HepG2 (cell line): ENCODE measurements at regions not wholly inside any gene's neighbourhood (a gene's known extent, or its start where the extent isn't known, plus 50 kb on each side); places are given as distances from the start of the nearest gene placed in this dataset.

Source experiments
- ELF3 ChIP-seq: IDR thresholded peaks from 2 replicates; pipeline ENCODE4 v1.6.1; 2016; ENCODE audit warnings: missing genetic modification reagents, missing compliant biosample characterization
- FOXJ3 ChIP-seq: sonication (generic); formaldehyde crosslinking; IDR thresholded peaks from 2 replicates; pipeline ENCODE4 v1.4.0; 2020; ENCODE audit warnings: missing genetic modification reagents, mild to moderate bottlenecking, borderline replicate concordance
- GTF2F1 ChIP-seq: fragments of 150-350 bp; IDR thresholded peaks from 2 replicates; pipeline ENCODE4 v1.6.1; 2014; ENCODE audit warnings: low read length
- KLF11 ChIP-seq: IDR thresholded peaks from 2 replicates; pipeline ENCODE4 v1.6.1; 2016; ENCODE audit warnings: missing compliant biosample characterization
- KMT2B ChIP-seq: IDR thresholded peaks from 2 replicates; pipeline ENCODE4 v1.6.1; 2016; ENCODE audit warnings: missing genetic modification reagents, missing compliant biosample characterization
- MED8 ChIP-seq: sonication (generic); formaldehyde crosslinking; IDR thresholded peaks from 2 replicates; pipeline ENCODE4 v1.8.1; 2023; ENCODE audit warnings: mild to moderate bottlenecking, missing genetic modification reagents; ENCODE audit not compliant: insufficient replicate concordance
- NFYB ChIP-seq: sonication (generic); formaldehyde crosslinking; IDR thresholded peaks from 2 replicates; pipeline ENCODE4 v1.4.0; 2020; ENCODE audit warnings: missing genetic modification reagents
- NKX3-1 ChIP-seq: sonication (generic); formaldehyde crosslinking; IDR thresholded peaks from 2 replicates; pipeline ENCODE4 v1.5.0; 2020; ENCODE audit warnings: missing genetic modification reagents
- SAP130 ChIP-seq: IDR thresholded peaks from 2 replicates; pipeline ENCODE4 v1.6.1; 2016; ENCODE audit warnings: low read depth
- SATB2 ChIP-seq: sonication (generic); formaldehyde crosslinking; IDR thresholded peaks from 2 replicates; pipeline ENCODE4 v1.5.0; 2020; ENCODE audit warnings: missing genetic modification reagents
- ZKSCAN8 ChIP-seq: IDR thresholded peaks from 2 replicates; pipeline ENCODE4 v1.6.1; 2016; ENCODE audit warnings: borderline replicate concordance, missing genetic modification reagents, missing compliant biosample characterization
- ZNF121 ChIP-seq: sonication (generic); formaldehyde crosslinking; IDR thresholded peaks from 2 replicates; pipeline ENCODE4 v1.5.0; 2020; ENCODE audit warnings: mild to moderate bottlenecking, missing genetic modification reagents
- ZNF747 ChIP-seq: sonication (generic); formaldehyde crosslinking; IDR thresholded peaks from 2 replicates; pipeline ENCODE4 v1.8.1; 2023; ENCODE audit warnings: missing genetic modification reagents, mild to moderate bottlenecking, borderline replicate concordance
- ZNF780A ChIP-seq: sonication (generic); formaldehyde crosslinking; IDR thresholded peaks from 2 replicates; pipeline ENCODE4 v1.8.0; 2022; ENCODE audit warnings: mild to moderate bottlenecking, missing genetic modification reagents, moderate library complexity
- ZNF878 ChIP-seq: sonication (generic); formaldehyde crosslinking; IDR thresholded peaks from 2 replicates; pipeline ENCODE4 v1.8.1; 2023; ENCODE audit warnings: mild to moderate bottlenecking, missing genetic modification reagents, moderate library complexity
- TF ChIP-seq, protein P1 (sequence below): IDR thresholded peaks from 2 replicates; pipeline ENCODE4 v1.6.1; 2012; ENCODE audit warnings: inconsistent platforms
- TF ChIP-seq, protein P2 (sequence below), 2 experiments: sonication (generic) in 1 of 2; formaldehyde crosslinking in 1 of 2; IDR thresholded peaks; 2 replicates each; pipeline versions ENCODE4 v1.4.0 to v1.6.1; 2016 to 2020; ENCODE audit warnings: borderline replicate concordance in 1 of 2, low read depth in 1 of 2, mild to moderate bottlenecking in 1 of 2, missing genetic modification reagents in 1 of 2
- TF ChIP-seq, protein P3 (sequence below), 2 experiments: sonication (generic) in 1 of 2; formaldehyde crosslinking in 1 of 2; IDR thresholded peaks; 2 replicates each; pipeline versions ENCODE4 v1.5.1 to v1.6.1; 2011 to 2020; ENCODE audit warnings: borderline replicate concordance in 1 of 2, low read depth in 1 of 2, low read length in 1 of 2, mild to moderate bottlenecking in 1 of 2, missing genetic modification reagents in 1 of 2, moderate library complexity in 1 of 2
- TF ChIP-seq, protein P4 (sequence below): IDR thresholded peaks from 2 replicates; pipeline ENCODE4 v1.4.0; 2020; ENCODE audit warnings: mild to moderate bottlenecking, missing genetic modification reagents

DNA sequence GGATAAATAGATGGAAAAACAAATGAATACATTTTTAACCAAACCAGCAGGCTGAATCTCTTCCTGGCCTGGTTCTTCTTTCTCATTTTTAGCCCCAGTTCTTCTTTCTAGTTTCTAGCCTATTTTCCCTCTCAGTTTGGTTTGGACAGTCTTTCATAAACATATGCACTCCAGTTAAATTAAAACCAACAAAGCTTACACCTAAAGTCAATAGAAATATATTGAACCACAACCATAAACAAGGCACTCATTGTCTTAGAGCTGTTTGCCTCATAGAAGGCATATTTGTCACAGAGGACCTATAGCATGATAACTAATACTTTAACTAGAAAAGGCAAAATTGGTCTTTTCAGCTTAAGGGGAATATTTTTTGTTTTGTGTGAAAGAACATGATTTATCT, 638.3 kb downstream of the NR2F1-AS1 start (continued):
- TF ChIP-seq, protein P1, sequence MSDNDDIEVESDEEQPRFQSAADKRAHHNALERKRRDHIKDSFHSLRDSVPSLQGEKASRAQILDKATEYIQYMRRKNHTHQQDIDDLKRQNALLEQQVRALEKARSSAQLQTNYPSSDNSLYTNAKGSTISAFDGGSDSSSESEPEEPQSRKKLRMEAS: peak; percentile 26; the same call in 1 of the 2 replicates
- TF ChIP-seq, protein P2, sequence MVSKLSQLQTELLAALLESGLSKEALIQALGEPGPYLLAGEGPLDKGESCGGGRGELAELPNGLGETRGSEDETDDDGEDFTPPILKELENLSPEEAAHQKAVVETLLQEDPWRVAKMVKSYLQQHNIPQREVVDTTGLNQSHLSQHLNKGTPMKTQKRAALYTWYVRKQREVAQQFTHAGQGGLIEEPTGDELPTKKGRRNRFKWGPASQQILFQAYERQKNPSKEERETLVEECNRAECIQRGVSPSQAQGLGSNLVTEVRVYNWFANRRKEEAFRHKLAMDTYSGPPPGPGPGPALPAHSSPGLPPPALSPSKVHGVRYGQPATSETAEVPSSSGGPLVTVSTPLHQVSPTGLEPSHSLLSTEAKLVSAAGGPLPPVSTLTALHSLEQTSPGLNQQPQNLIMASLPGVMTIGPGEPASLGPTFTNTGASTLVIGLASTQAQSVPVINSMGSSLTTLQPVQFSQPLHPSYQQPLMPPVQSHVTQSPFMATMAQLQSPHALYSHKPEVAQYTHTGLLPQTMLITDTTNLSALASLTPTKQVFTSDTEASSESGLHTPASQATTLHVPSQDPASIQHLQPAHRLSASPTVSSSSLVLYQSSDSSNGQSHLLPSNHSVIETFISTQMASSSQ (IDR thresholded peaks at IDR 0.05; ENCODE audit: low read depth): peak; percentile 63; the same call in 1 of the 2 replicates
- TF ChIP-seq, protein P2 (CRISPR knock-in tag; IDR thresholded peaks at IDR 0.05; ENCODE audit: borderline replicate concordance): peak; percentile 54; the same call in 1 of the 2 replicates
- TF ChIP-seq SAP130 (CRISPR knock-in tag) (peak; percentile 51), SATB2 (no peak), ELF3 (CRISPR knock-in tag) (peak; percentile 48; the same call in 1 of the 2 replicates), MED8 (CRISPR knock-in tag) (peak; percentile 25), NFYB (CRISPR knock-in tag) (no peak), ZNF878 (peak; percentile 33; the same call in 1 of the 2 replicates), GTF2F1 (no peak), ZNF121 (CRISPR knock-in tag) (no peak), FOXJ3 (peak; percentile 90; the same call in 1 of the 2 replicates), ZNF780A (CRISPR knock-in tag) (no peak), ZNF747 (CRISPR knock-in tag) (no peak), ZKSCAN8 (0 out of 2 replicates have a peak, but pooled peaks have one; percentile 11), KMT2B (CRISPR knock-in tag) (peak; percentile 19; the same call in 1 of the 2 replicates), NKX3-1 (CRISPR knock-in tag) (0 out of 2 replicates have a peak, but pooled peaks have one; percentile 32), KLF11 (no peak)
- TF ChIP-seq, protein P3, sequence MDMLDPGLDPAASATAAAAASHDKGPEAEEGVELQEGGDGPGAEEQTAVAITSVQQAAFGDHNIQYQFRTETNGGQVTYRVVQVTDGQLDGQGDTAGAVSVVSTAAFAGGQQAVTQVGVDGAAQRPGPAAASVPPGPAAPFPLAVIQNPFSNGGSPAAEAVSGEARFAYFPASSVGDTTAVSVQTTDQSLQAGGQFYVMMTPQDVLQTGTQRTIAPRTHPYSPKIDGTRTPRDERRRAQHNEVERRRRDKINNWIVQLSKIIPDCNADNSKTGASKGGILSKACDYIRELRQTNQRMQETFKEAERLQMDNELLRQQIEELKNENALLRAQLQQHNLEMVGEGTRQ (IDR thresholded peaks at IDR 0.05; ENCODE audit: low read depth, low read length): no peak
- TF ChIP-seq, protein P3 (CRISPR knock-in tag; IDR thresholded peaks at IDR 0.05; ENCODE audit: borderline replicate concordance): no peak
- TF ChIP-seq, protein P4, sequence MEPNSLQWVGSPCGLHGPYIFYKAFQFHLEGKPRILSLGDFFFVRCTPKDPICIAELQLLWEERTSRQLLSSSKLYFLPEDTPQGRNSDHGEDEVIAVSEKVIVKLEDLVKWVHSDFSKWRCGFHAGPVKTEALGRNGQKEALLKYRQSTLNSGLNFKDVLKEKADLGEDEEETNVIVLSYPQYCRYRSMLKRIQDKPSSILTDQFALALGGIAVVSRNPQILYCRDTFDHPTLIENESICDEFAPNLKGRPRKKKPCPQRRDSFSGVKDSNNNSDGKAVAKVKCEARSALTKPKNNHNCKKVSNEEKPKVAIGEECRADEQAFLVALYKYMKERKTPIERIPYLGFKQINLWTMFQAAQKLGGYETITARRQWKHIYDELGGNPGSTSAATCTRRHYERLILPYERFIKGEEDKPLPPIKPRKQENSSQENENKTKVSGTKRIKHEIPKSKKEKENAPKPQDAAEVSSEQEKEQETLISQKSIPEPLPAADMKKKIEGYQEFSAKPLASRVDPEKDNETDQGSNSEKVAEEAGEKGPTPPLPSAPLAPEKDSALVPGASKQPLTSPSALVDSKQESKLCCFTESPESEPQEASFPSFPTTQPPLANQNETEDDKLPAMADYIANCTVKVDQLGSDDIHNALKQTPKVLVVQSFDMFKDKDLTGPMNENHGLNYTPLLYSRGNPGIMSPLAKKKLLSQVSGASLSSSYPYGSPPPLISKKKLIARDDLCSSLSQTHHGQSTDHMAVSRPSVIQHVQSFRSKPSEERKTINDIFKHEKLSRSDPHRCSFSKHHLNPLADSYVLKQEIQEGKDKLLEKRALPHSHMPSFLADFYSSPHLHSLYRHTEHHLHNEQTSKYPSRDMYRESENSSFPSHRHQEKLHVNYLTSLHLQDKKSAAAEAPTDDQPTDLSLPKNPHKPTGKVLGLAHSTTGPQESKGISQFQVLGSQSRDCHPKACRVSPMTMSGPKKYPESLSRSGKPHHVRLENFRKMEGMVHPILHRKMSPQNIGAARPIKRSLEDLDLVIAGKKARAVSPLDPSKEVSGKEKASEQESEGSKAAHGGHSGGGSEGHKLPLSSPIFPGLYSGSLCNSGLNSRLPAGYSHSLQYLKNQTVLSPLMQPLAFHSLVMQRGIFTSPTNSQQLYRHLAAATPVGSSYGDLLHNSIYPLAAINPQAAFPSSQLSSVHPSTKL: peak; percentile 88
